GM21526 (cell line): ENCODE measurements at regions not wholly inside any gene's neighbourhood (a gene's known extent, or its start where the extent isn't known, plus 50 kb on each side); places are given as distances from the start of the nearest gene placed in this dataset.
"Not testable (repeated sequence)": the region's sequence is repeated elsewhere in the genome, so short reads cannot be mapped to it uniquely, and the experiment has no call there.

Source experiments
- ATAC-seq: cut with Tn5 transposase; IDR thresholded peaks from one replicate; pipeline ENCODE4 v1.9.1; 2021; ENCODE audit warnings: moderate library complexity; ENCODE audit not compliant: unreplicated experiment, low FRiP score

DNA sequence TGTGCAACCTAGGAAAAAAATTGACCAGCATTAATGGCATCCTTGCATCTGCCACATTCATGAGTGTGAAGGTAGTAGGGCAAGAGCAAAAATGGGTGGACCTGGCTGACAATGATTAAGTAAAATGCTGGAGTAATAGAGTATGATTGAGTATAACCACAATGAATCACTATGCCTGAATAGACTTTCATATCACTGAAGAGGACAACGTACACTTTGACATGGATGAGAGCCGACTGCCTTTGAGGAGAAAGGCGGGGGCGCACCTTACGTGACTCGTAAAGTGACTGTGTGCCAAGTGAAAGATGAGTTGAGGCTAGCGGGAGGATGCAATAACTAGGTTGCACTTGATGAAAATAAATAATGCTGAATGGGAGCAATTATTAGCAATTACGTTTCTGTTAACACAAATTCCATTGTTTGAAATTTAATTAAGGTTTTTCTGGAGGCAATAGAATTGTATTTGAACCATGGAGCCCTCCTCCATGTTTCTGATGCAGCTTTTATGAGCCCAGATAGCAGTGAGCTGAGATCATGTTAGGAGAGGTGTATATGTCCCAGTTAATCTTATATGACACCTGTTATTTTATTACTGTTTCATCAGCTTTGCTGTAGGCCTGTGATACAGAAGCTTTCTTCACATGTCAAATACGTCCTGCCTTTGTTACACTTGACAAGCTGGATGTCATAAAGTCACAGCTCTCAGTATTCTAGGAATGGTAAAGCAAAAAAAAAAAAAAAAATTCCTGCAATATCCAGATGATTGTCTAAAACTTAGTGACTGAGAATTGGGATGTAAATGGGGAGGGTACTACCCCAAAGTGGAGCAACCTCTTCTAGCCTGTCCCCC is 596.5 kb downstream of the NXPH1 start:
- ATAC-seq, result no peak

DNA sequence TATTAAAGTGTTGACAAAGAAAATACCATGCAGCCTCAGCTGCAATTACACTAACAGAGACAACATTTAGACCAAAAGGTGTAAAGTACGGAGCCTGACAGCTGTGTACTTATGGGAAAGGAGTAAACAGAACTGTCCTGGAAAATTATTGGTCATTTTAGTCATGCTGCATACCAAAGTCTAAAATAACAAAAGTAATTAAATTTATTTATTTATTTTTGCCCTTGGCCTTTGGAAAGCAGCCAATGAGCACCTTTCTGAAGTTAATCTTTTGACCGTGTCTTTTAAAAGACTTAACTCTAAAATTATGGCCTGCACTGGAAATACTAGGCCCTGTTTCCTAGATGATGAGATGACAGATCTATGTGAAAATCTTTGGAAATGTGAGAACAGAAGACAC is 597.6 kb downstream of the NXPH1 start:
- no peak for ATAC-seq

GRCh38 chr7:9031386-9031785 is 598.0 kb downstream of the NXPH1 start:
- no peak for ATAC-seq

DNA sequence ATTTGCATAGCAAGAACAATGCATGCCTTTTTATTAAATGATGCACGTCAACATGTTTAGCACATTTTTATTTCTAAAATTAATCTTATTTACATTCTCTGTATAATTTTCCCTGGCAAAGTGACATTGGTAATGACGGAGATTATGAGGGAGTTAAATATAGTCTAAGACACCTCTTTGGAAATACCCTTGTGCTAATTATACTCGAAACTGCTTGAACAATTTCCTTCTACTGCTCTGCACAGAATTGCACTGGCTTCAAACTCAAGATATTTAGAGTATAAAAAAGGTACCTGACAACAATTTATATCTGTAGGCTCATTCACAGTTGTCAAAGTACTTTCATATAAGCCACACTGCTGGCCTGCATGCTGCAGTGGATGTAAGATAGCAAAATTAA is 602.7 kb downstream of the NXPH1 start:
- no peak for ATAC-seq

DNA sequence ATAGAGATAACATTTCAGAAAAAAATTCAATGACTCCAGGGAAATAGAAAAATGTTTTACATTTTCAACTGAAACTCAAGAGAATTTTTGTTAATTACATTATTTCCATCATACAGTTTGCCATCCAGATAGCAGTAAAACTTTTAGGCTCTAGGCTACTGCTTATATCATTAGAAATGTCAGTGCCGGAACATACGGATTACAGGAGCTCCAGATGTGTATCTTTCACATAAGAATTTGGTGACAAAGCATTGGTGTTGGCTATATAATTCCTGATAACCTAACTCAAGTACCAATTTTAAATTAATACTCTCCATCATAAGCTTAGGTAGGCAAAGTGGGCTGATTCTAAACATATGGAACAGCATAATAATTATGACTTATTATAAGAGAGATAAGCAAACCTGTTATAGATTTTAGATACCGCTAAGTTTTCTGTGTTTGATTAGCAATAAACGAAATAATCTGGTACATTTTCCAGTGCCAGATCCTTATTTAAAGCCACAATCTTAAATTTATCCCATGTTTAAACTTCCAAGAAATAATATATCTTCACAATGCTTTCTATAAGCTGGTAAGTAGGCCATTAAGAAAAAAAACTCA is 637.9 kb downstream of the NXPH1 start:
- ATAC-seq, result no peak

GRCh38 chr7:9075774-9076173 is 642.4 kb downstream of the NXPH1 start:
- not testable (repeated sequence) for ATAC-seq

DNA sequence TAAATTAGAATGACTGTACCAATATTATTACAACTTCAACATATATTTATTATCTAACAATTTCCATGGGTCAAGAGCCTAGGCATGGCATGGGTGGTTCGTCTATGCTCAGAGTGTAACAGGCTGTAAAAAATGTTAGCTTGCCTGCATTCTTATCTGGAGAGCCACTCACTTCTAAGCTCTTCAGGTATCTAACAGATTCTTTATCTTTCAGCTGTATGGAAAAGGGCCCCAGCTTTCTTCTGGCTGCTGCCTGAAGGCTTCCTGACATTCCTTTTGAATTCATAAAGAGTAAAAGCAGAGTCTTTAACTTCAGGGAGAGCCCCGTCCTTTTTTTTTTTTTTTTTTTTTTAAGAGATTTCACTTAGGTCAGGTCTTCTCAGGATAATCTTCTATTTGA is 648.8 kb downstream of the NXPH1 start:
- ATAC-seq, result no peak

- no peak for ATAC-seq
These were observed 650.4 kb downstream of the NXPH1 start for GRCh38 chr7:9083837-9084236.

GRCh38 chr7:9091282-9091681 is 657.9 kb downstream of the NXPH1 start:
- no peak for ATAC-seq

DNA sequence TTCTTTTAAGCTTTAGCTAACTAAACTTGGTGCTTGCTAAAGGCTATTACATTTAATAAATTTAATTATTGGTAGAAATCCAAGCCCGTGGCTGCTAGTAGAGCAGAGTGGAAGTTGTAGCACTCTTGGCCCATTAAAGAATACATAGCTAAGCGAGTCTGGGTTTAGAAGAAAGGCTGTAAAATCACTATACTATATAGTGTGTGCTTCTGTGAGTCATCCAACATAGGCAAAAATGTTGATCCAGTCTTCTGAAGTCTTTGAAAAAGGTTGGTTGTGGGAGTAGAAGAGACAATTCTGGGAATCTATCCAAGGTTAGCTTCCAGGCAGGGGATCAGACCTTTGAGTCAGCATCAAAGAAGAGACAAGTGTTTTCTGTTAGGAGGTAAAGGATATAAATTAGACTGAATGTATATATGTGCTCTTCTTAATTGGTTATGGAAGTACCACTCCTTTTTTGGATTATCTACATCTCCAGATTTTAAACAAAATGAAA is 664.2 kb downstream of the NXPH1 start:
- no peak for ATAC-seq

GRCh38 chr7:9100289-9100688 is 666.9 kb downstream of the NXPH1 start:
- ATAC-seq, result no peak

DNA sequence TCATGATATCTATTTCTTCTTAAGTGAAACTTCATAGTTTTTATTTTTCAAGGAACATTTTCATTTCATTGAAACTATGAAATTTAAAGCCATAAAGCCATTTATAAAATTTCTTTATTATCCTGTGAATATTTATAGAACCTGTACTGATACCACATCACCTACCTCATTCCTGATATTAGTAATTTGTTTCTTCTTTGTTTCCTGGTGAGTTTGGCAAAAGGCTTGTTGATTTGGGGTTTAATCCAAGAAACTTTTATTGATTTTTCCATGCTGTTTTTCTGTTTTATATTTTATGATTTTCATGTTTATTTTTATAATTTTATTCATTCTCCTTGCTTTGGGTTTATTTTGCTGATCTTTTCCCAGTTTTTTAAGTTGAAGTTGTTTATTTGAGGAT is 669.4 kb downstream of the NXPH1 start:
- no peak for ATAC-seq

GRCh38 chr7:9106747-9107146 is 673.3 kb downstream of the NXPH1 start:
- no peak for ATAC-seq

DNA sequence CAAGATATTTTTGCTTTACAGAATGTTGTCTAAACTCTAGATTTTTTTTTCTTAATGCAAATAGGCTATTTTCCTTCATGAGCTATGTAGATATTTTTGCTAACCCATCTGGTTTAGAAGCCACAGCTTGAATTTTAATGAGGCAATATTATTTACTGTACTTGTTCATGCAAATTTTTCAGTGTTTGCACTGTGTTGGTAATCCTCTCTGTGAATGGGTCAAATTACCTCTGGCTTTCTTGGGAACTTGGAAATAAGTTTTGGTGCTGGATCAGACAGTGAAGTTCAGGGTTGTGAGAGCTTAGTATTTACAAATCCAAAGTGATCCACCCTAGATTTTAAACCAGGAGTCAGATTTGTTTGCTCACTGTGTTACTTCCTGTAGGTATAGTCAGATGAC is 686.9 kb downstream of the NXPH1 start:
- ATAC-seq, result no peak

DNA sequence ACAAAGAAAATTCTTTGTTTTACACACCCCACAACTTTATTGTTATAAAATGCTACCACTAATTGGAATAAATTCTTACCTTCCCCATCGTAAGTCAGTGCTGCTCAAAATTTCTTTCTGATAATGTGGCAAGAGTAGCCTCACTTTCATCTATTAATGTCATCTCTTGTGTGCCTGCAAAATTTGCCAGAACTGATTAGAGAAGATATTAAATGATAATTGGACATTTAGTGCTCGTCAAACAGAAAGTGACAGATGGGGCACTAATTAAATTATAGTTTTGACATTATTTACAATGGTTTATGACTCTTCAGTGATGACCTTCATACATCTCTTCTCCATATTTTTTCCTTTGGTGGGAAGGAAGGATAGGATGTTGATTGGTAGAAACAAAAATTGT is 690.9 kb downstream of the NXPH1 start:
- no peak for ATAC-seq

- ATAC-seq, result no peak
These were observed 691.8 kb downstream of the NXPH1 start for GRCh38 chr7:9125246-9125645.

GRCh38 chr7:9127901-9128300 is 694.5 kb downstream of the NXPH1 start:
- ATAC-seq, result no peak

GRCh38 chr7:9148687-9149086 is 715.3 kb downstream of the NXPH1 start:
- ATAC-seq, result no peak

GRCh38 chr7:9149499-9150082 is 716.2 kb downstream of the NXPH1 start:
- no peak for ATAC-seq

GRCh38 chr7:9163691-9164090 is 730.3 kb downstream of the NXPH1 start:
- not testable (repeated sequence) for ATAC-seq

- ATAC-seq, result no peak
These were observed 742.5 kb downstream of the NXPH1 start for GRCh38 chr7:9175871-9176270.

DNA sequence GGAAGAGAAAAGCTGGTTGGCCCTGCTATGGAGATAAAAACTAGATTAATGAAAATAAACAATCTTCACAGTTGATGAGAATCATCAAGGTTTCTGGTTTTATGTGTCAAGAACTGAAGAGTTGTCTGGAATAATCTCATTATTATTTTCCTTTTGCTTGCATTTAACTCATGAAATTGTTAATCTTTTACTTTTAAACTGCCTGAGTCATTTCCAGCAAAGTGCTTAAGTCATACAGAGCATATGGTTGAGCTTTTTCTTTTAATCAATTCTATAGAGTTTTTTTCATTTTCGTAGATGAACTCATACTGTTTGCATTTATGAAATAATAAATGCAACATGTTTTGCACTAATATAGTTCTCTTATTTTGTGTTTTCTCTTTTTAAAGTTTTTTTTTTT is 747.9 kb downstream of the NXPH1 start:
- no peak for ATAC-seq
